GM19395 (cell line): ENCODE measurements at regions not wholly inside any gene's neighbourhood (a gene's known extent, or its start where the extent isn't known, plus 50 kb on each side); places are given as distances from the start of the nearest gene placed in this dataset.
"Not testable (repeated sequence)": the region's sequence is repeated elsewhere in the genome, so short reads cannot be mapped to it uniquely, and the experiment has no call there.

Experiments
- ATAC-seq: cut with Tn5 transposase; IDR thresholded peaks from one replicate; pipeline ENCODE4 v1.9.1; 2021; ENCODE audit warnings: mild to moderate bottlenecking, moderate library complexity; ENCODE audit not compliant: unreplicated experiment

GRCh38 chr6:135604035-135604860, 106.7 kb upstream of the AHI1 start:
- ATAC-seq = no peak

- ATAC-seq = no peak
Measured at GRCh38 chr6:135605278-135605790, 107.8 kb upstream of the AHI1 start.

DNA sequence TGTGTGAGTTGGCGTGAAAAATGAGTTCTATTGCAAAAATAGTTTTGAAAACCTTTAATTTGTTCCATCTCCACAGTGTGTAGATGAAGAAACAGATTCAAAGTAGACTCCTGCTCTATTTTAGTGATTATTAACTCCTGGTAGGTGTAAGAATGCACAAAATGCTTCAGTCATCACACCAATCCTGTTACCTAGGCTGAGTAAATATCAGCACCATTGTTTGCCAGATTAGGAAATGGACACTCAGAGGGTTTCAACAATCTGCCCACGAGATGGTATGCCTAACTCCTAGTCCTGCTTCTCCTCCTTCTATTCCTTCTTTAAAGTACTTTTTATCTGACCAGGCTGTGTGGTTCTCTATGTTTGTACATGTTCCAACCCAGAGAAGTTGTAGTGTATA, 108.9 kb upstream of the AHI1 start:
- no peak for ATAC-seq

DNA sequence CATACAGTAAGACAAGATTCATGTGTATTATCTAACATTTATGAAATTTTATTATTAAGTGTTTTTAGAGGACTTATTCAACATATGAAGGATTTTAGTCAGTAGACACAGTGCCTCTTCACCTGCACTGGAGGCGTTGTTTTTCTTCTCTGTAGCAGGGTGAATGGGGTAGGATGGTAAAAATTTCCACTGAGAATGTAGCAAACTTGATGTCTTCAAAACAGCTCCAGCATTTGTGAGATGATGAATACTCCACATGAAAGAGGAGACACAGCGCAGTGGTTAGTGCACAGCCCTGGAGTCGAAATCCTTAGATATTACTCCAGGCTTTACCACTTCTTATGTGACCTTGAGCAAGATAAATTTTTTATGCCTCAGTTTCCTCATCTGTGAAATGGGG, 110.5 kb upstream of the AHI1 start:
- no peak for ATAC-seq

DNA sequence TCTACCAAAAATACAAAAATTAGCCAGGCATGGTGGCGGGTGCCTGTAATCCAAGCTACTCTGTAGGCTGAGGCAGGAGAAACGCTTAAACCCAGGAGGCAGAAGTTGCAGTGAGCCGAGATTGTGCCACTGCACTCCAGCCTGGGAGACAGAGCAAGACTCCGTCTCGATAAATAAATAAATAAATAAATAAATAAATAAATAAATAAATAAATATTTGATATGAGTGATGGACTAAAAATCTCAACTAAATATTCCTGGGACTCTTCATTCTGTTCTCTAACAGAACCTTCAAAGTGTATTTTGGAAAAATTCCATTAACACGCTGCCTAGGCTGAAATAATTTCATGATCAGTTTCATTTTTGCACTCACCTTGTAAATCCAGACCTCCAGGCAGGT, 112.7 kb upstream of the AHI1 start:
- not testable (repeated sequence) for ATAC-seq

DNA sequence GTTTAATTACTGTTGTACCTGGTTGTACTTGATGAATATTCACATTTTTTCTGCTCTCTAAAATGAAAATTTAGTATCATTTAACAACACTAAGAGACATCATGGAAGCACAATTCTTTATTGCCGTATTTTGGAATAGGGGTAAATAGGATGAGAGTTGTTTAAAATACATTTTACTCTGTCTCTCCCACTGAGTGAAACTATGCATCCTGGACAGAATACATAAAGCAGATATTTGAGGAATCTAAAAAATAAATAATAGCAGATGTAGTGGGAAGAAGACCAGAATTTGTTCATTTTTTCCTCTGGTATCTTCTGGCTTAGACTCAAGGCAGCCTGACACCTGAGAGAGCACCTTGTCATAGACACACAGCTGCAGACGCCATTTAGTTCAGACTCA, 119.1 kb upstream of the AHI1 start:
- ATAC-seq = no peak

DNA sequence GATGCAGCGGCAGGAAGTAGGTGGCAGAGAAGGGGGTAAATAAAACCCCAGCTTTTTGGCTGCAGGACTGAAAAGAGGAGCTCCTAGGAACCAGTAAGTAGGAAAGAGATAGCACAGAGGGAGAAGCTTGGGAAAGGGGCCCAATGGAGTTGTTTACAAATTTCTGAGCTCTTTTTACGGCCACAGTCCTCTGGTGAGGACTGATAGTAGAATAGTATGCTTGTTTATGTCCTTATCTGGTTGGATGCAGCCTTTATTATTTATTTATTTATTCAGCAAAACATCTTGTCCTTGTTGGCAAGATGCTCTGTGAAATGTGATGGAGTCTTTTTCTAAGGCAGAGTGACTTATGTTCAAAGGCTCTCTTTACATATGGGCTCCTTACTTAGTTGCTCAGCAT, 119.7 kb upstream of the AHI1 start:
- ATAC-seq = no peak

GRCh38 chr6:135622081-135622480, 124.5 kb upstream of the AHI1 start:
- ATAC-seq = no peak

DNA sequence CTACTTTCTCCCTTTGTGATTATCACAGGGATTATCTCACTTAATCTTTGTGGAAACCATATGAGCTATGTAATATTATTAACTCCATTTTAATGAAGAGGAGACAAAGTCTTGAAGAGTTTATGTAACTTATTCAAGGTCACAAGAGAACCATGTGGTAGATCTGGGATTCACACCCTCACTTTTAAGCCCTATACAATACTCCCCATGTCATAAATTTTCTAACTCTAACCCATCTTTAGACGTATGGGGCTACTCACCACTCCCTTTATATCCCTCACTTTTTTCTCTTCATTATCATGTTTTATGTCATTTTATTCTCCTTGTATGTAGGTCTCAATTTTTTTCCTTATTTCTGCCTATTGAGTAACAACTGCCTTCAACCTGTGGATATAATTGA, 126.4 kb upstream of the AHI1 start:
- ATAC-seq = no peak

GRCh38 chr6:135624402-135625295, 127.1 kb upstream of the AHI1 start:
- ATAC-seq = no peak

GRCh38 chr6:135626001-135626400, 128.5 kb upstream of the AHI1 start:
- ATAC-seq = not testable (repeated sequence)

DNA sequence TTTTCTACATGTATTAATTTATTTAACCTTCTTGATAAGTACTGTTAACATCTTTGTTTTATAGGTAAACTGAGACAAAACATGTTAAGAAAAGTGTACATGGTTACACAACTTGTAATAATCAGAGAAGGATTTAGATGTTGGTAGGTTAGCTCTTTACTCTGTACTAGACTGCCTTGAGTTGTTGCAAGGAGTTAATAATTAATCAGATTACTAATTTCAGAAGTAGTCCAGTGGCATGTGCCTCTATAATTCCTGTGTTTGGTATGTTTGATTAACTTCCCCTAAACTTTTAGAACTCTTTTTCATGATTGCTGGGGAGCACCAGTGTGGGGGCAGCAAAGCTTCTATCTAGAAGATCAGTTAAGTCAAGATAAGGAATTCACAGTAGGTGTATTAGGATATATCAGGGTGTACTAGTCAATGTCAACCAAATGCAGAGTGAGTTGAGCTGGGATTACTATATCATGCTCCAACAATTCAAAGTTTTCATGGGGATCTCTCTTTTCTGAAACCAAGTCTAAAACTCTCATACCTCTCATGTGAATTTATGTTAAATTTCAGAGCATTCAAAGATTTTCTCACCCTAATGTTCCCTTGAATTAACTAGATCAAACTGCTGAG, 129.7 kb upstream of the AHI1 start:
- ATAC-seq = peak; percentile 94

DNA sequence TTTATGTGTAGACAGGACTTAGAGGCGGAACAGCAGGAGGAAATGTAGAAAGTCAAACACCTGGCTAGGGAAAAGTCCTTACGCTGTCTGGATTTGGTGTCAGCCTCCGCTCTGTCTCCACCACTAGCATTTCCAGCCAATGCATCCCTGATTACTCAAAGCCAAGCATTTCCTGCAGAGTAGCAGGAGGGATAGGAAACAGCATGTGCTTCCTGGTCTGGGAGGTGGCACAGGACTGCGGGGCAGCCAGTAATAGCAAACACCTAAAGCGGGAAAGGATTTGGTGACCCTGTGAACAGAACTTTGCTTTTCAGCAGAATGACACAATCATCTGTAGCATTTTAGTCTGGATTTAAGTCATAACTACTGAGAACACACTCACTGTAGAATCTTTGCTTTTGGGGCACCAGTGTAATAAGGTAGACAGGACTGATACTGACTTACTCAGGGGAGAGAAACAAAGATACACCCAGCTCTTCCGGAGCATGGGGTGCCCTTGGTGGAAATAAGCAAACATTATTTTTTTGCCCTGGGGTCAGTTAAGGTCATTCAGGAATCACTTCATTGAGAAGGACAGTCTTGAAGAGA, 133.3 kb upstream of the AHI1 start:
- no peak for ATAC-seq

DNA sequence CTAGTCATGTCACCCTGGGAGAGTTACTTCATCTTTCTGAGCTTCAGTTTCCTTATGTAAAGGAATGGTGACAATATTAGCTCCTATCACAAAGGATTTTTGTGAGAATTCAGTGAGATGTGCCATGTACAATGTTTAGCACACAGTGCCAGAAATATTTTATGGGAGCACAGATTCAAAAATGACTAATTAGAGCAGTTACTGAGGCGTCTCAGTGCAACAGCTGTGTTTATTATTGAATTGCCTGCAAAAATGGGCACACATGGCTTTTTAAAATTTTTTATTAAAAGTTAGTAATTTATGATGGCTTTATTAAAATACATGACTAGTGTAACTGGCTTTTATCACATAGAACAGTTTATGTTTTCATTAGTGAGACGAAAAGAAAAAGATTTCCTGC, 134.3 kb upstream of the AHI1 start:
- no peak for ATAC-seq

GRCh38 chr6:135633573-135633972, 136.0 kb upstream of the AHI1 start:
- ATAC-seq = no peak

DNA sequence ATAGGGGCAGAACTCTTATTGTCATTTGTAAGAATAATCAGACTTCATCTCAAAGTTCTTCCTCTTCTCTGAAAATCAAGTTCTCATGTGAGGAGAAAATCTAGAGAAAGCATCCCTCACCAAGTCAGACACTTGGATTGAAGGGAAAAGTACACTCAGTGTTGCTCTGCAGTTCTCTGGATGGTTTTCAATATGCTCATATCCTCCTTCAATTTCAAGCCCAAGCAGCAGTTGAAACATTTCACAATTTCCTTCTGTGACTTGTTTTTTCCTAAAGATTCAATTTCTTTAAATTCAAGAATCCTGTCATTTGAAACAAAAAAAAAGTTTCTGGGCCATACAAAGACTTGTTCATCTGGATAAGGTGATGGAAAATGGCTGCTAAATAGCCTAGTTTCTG, 140.2 kb upstream of the AHI1 start:
- ATAC-seq = no peak

DNA sequence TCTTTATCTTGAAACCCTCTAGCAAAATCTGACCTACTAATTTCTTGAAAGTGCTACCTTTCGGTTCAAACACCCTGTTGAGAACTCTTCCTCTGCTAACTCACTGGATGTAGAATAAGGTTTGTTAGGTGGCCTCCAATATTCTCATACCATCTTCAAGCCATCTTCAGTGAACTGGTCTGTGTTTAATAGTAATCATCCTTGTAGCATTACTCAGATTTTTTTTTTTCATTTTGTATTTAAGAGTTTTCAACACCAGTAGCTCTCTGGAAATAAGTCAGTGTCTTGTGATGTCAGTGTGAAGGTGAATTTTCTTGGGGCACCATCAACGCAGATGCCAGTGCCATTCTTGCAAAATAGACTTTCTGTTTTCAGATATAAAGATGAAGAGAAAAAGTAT, 140.6 kb upstream of the AHI1 start:
- no peak for ATAC-seq

- ATAC-seq = no peak
Measured at GRCh38 chr6:135640048-135640447, 142.5 kb upstream of the AHI1 start.

- peak; percentile 77 for ATAC-seq
Measured at GRCh38 chr6:135640449-135641111, 143.0 kb upstream of the AHI1 start.

GRCh38 chr6:135642912-135643311, 145.4 kb upstream of the AHI1 start:
- no peak for ATAC-seq
